IMR-90 (cell line): ENCODE measurements at regions not wholly inside any gene's neighbourhood (a gene's known extent, or its start where the extent isn't known, plus 50 kb on each side); places are given as distances from the start of the nearest gene placed in this dataset.
A peak's percentile ranks its signal among the peaks of the same experiment; 100 is the strongest.

ENCODE experiments used
- ATAC-seq: fragments of 200-7000 bp; cut with Tn5 transposase; 2 replicates; pipeline ENCODE4 v1.9.1; 2020; ENCODE audit warnings: low read depth, mild to moderate bottlenecking, moderate library complexity
- BruUV-seq: library from RNA; stranded (reverse); fragments of 400-500 nt; replicated peaks from 2 replicates; lab custom pipeline; 2021; lab: Mats Ljungman, UMichigan
- CTCF ChIA-PET: fragments of 300-600 bp; formaldehyde crosslinking; extraction: SDS; loops from one replicate; lab custom pipeline; 2021; ENCODE audit warnings: antibody characterized with exemption; lab: Yijun Ruan, JAX
- POLR2A ChIA-PET: fragments of 300-600 bp; sonication (Branson Sonifier 250); formaldehyde crosslinking; loops from one replicate; lab custom pipeline; 2022; ENCODE audit warnings: antibody characterized with exemption; ENCODE audit not compliant: unreplicated experiment; lab: Charles Lee
- DNase-seq: peaks from one replicate; pipeline ENCODE4 v3.0.0; 2013
- H2AFZ ChIP-seq: replicated peaks from 2 replicates; pipeline ENCODE3; 2013; ENCODE audit warnings: low read length, mild to moderate bottlenecking; ENCODE audit not compliant: poor library complexity
- H2AK5ac ChIP-seq: 2 replicates; pipeline ENCODE4 v1.6.1; 2013; ENCODE audit warnings: low read depth, low read length, inconsistent platforms
- H2AK9ac ChIP-seq: replicated peaks from 2 replicates; pipeline ENCODE3; 2013; ENCODE audit warnings: mild to moderate bottlenecking, low read depth, low read length, moderate library complexity; ENCODE audit not compliant: poor library complexity
- H2BK120ac ChIP-seq: 2 replicates; pipeline ENCODE4 v1.6.1; 2013; ENCODE audit warnings: low read depth, low read length, inconsistent platforms
- H2BK15ac ChIP-seq: 3 replicates; pipeline ENCODE4 v1.6.1; 2013; ENCODE audit warnings: low read depth, low read length, inconsistent platforms
- H2BK20ac ChIP-seq: 2 replicates; pipeline ENCODE4 v1.6.1; 2013; ENCODE audit warnings: low read depth, mild to moderate bottlenecking, inconsistent platforms, low read length, moderate library complexity
- H2BK5ac ChIP-seq: 2 replicates; pipeline ENCODE4 v1.6.1; 2013; ENCODE audit warnings: mild to moderate bottlenecking, low read depth, low read length, inconsistent platforms; ENCODE audit not compliant: poor library complexity, severe bottlenecking
- H3K14ac ChIP-seq: replicated peaks from 2 replicates; pipeline ENCODE4 v1.6.1; 2013; ENCODE audit warnings: low read depth, low read length, inconsistent platforms
- H3K18ac ChIP-seq: 2 replicates; pipeline ENCODE4 v1.6.1; 2013; ENCODE audit warnings: low read depth, low read length, control low read depth
- H3K23ac ChIP-seq: 2 replicates; pipeline ENCODE4 v1.6.1; 2013; ENCODE audit warnings: low read depth, low read length, inconsistent platforms
- H3K27ac ChIP-seq: 2 replicates; pipeline ENCODE4 v1.5.1; 2013; ENCODE audit warnings: mild to moderate bottlenecking, control low read depth, low read length; ENCODE audit not compliant: insufficient read depth
- H3K27me3 ChIP-seq: 2 replicates; pipeline ENCODE4 v1.6.1; 2013; ENCODE audit warnings: low read length; ENCODE audit not compliant: control insufficient read depth, insufficient read depth
- H3K36me3 ChIP-seq: 2 replicates; pipeline ENCODE4 v1.6.1; 2013; ENCODE audit warnings: low read length, mixed read lengths; ENCODE audit not compliant: control insufficient read depth, insufficient read depth
- H3K4ac ChIP-seq: 2 replicates; pipeline ENCODE4 v1.6.1; 2013; ENCODE audit warnings: low read depth, low read length, inconsistent platforms
- H3K4me1 ChIP-seq: 2 replicates; pipeline ENCODE4 v1.6.1; 2013; ENCODE audit warnings: low read length, mixed read lengths; ENCODE audit not compliant: control insufficient read depth, insufficient read depth
- H3K4me2 ChIP-seq: 2 replicates; pipeline ENCODE4 v1.6.1; 2013; ENCODE audit warnings: low read depth, mild to moderate bottlenecking, control low read depth, low read length, moderate library complexity
- H3K4me3 ChIP-seq: 2 replicates; pipeline ENCODE4 v1.5.1; 2013; ENCODE audit warnings: low read depth, mild to moderate bottlenecking, control low read depth, low read length, moderate library complexity; ENCODE audit not compliant: insufficient read depth
- H3K56ac ChIP-seq: 2 replicates; pipeline ENCODE4 v1.6.1; 2013; ENCODE audit warnings: low read length, inconsistent platforms; ENCODE audit not compliant: insufficient read depth; ENCODE audit errors: extremely low read depth
- H3K79me1 ChIP-seq, 2 experiments: 2 replicates each; pipeline ENCODE4 v1.6.1; 2013; ENCODE audit warnings: low read length in 2 of 2, inconsistent platforms in 1 of 2, low read depth in 1 of 2
- H3K9ac ChIP-seq: 2 replicates; pipeline ENCODE4 v1.6.1; 2013; ENCODE audit warnings: low read depth, low read length, control low read depth
- H3K9me1 ChIP-seq: 2 replicates; pipeline ENCODE4 v1.6.1; 2013; ENCODE audit warnings: low read length, inconsistent platforms; ENCODE audit not compliant: insufficient read depth
- H3K9me3 ChIP-seq: 2 replicates; pipeline ENCODE4 v1.6.1; 2013; ENCODE audit warnings: low read length; ENCODE audit not compliant: control insufficient read depth, insufficient read depth
- H4K20me1 ChIP-seq: 2 replicates; pipeline ENCODE4 v1.6.1; 2013; ENCODE audit warnings: low read length, inconsistent platforms; ENCODE audit not compliant: insufficient read depth
- H4K5ac ChIP-seq: 2 replicates; pipeline ENCODE4 v1.6.1; 2013; ENCODE audit warnings: mild to moderate bottlenecking, low read depth, low read length, control low read depth
- H4K8ac ChIP-seq, 2 experiments: 2 replicates each; pipeline ENCODE4 v1.6.1; 2013; ENCODE audit warnings: low read depth in 2 of 2, low read length in 2 of 2, control low read depth in 1 of 2, inconsistent platforms in 1 of 2
- H4K91ac ChIP-seq: 2 replicates; pipeline ENCODE4 v1.6.1; 2013; ENCODE audit warnings: low read depth, low read length, inconsistent platforms; ENCODE audit not compliant: insufficient read depth
- BHLHE40 ChIP-seq: fragments of 150-350 bp; IDR thresholded peaks from 2 replicates; pipeline ENCODE4 v1.6.1; 2016; ENCODE audit warnings: mild to moderate bottlenecking, low read depth, low read length
- CEBPB ChIP-seq: IDR thresholded peaks from 2 replicates; pipeline ENCODE4 v1.6.1; 2012; ENCODE audit warnings: low read depth, low read length, improper control_type of control experiment
- CHD1 ChIP-seq: IDR thresholded peaks from 2 replicates; pipeline ENCODE4 v1.6.1; 2012; ENCODE audit warnings: low read depth, low read length, improper control_type of control experiment
- FOS ChIP-seq: fragments of 150-350 bp; IDR thresholded peaks from 2 replicates; pipeline ENCODE4 v1.6.1; 2016; ENCODE audit warnings: low read depth, low read length
- MAFK ChIP-seq: IDR thresholded peaks from 2 replicates; pipeline ENCODE4 v1.6.1; 2012; ENCODE audit warnings: low read depth, low read length, improper control_type of control experiment
- MAZ ChIP-seq: IDR thresholded peaks from 2 replicates; pipeline ENCODE4 v1.6.1; 2012; ENCODE audit warnings: low read depth, mild to moderate bottlenecking, low read length, improper control_type of control experiment, moderate library complexity, borderline replicate concordance
- MXI1 ChIP-seq: IDR thresholded peaks from 2 replicates; pipeline ENCODE4 v1.6.1; 2012; ENCODE audit warnings: low read depth, mild to moderate bottlenecking, low read length, moderate library complexity, borderline replicate concordance
- NFE2L2 ChIP-seq: fragments of 150-350 bp; IDR thresholded peaks from 2 replicates; pipeline ENCODE4 v1.6.1; 2016; ENCODE audit warnings: low read depth, mild to moderate bottlenecking, low read length
- POLR2A ChIP-seq: IDR thresholded peaks from 2 replicates; pipeline ENCODE4 v1.6.1; 2012; ENCODE audit warnings: mild to moderate bottlenecking, low read depth, low read length
- RAD21 ChIP-seq: IDR thresholded peaks from 2 replicates; pipeline ENCODE4 v1.6.1; 2012; ENCODE audit warnings: low read length, improper control_type of control experiment
- RCOR1 ChIP-seq: IDR thresholded peaks from 2 replicates; pipeline ENCODE4 v1.6.1; 2012; ENCODE audit warnings: mild to moderate bottlenecking, low read length, improper control_type of control experiment; ENCODE audit not compliant: insufficient replicate concordance
- RFX5 ChIP-seq: IDR thresholded peaks from 2 replicates; pipeline ENCODE4 v1.8.0; 2012; ENCODE audit warnings: low read depth, mild to moderate bottlenecking, low read length, moderate library complexity
- SMC3 ChIP-seq: fragments of 150-350 bp; IDR thresholded peaks from 2 replicates; pipeline ENCODE4 v1.6.1; 2016; ENCODE audit warnings: low read depth, mild to moderate bottlenecking, antibody characterized with exemption, low read length, moderate library complexity
- WGBS, 2 experiments: methylation state at CpG; one replicate each; pipeline versions ENCODE4 v1.1.5 to v1.1.7; 2013; ENCODE audit warnings: missing lambda C conversion rate in 2 of 2; ENCODE audit not compliant: insufficient read length in 1 of 2; ENCODE audit errors: extremely low coverage in 2 of 2; 5-methylcytosine and 5-hydroxymethylcytosine counted together
- dilution Hi-C: fragments of 300-500 bp; cut with HindIII; formaldehyde crosslinking; loops from one replicate; pipeline ENCODE4 v1.14.3; 2018; ENCODE audit warnings: low sequenced_read_pairs; ENCODE audit not compliant: unreplicated experiment
- in situ Hi-C: fragments of 300-500 bp; cut with MboI; formaldehyde crosslinking; loops from 3 replicates; pipeline ENCODE4 v1.14.3; 2019; ENCODE audit warnings: low sequenced_read_pairs, inconsistent platforms, mixed read lengths
- intact Hi-C: fragments of 100-400 bp; cut with micrococcal nuclease; formaldehyde crosslinking; loops from 2 replicates; pipeline ENCODE4 v1.10.0; 2022
- TF ChIP-seq, protein P1 (sequence below): fragments of 150-350 bp; IDR thresholded peaks from 2 replicates; pipeline ENCODE4 v1.6.1; 2017; ENCODE audit warnings: mild to moderate bottlenecking, antibody characterized with exemption, low read length, low read depth
- TF ChIP-seq, protein P2 (sequence below): fragments of 150-350 bp; IDR thresholded peaks from 2 replicates; pipeline ENCODE4 v1.6.1; 2016; ENCODE audit warnings: low read depth, mild to moderate bottlenecking, low read length, moderate library complexity, borderline replicate concordance
- TF ChIP-seq, protein P3 (sequence below): conservative IDR thresholded peaks from 2 replicates; pipeline ENCODE4 v1.5.1; 2012; ENCODE audit warnings: mild to moderate bottlenecking, low read depth, low read length, improper control_type of control experiment

- Histone ChIP-seq H2AFZ (no peak overlapping the region), H3K4ac (no peak overlapping the region), H4K91ac (no peak overlapping the region), H2AK9ac (no peak overlapping the region), H2BK120ac (peak overlapping the region; percentile 14; the same call in 1 of the 2 replicates), H3K18ac (no peak overlapping the region; the same call in 1 of the 2 replicates), H3K4me2 (no peak overlapping the region), H4K5ac (no peak overlapping the region), H3K56ac (no peak overlapping the region), H3K4me3 (no peak overlapping the region), H2BK15ac (no peak overlapping the region; the same call in 2 of the 3 replicates), H3K9me3 (no peaks in the 10 kb centered on the region), H4K8ac (no peak overlapping the region), H3K27ac (no peak overlapping the region), H3K79me1 (no peaks in the 10 kb centered on the region), H3K23ac (no peak overlapping the region), H2BK5ac (no peak overlapping the region), H3K14ac (no peak overlapping the region; the same call in 1 of the 2 replicates), H3K4me1 (peaks cover 4% of the 10 kb centered on the region; the same call in 1 of the 2 replicates), H2AK5ac (no peak overlapping the region), H2BK20ac (no peak overlapping the region), H3K9ac (no peak overlapping the region), H4K20me1 (no peaks in the 10 kb centered on the region), H3K36me3 (no peaks in the 10 kb centered on the region), H3K9me1 (no peaks in the 10 kb centered on the region), H3K27me3 (no peaks in the 10 kb centered on the region)
- no peak for DNase-seq
- intact Hi-C loops (no loop called here), dilution Hi-C loops (no loop called here), in situ Hi-C loops (no loop called here)
- no CpG with 5 or more reads among the region's 1 CpG for WGBS, 2 experiments
- POLR2A ChIA-PET, result no interaction called here
- no peak for ATAC-seq
- TF ChIP-seq, protein P1, sequence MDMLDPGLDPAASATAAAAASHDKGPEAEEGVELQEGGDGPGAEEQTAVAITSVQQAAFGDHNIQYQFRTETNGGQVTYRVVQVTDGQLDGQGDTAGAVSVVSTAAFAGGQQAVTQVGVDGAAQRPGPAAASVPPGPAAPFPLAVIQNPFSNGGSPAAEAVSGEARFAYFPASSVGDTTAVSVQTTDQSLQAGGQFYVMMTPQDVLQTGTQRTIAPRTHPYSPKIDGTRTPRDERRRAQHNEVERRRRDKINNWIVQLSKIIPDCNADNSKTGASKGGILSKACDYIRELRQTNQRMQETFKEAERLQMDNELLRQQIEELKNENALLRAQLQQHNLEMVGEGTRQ, result no peak
- TF ChIP-seq RCOR1 (no peak), RAD21 (no peak), FOS (no peak), CHD1 (no peak), MAZ (no peak), SMC3 (no peak), POLR2A (no peak), NFE2L2 (no peak), BHLHE40 (no peak), RFX5 (no peak), MAFK (no peak), CEBPB (no peak), MXI1 (no peak)
- TF ChIP-seq, protein P2, sequence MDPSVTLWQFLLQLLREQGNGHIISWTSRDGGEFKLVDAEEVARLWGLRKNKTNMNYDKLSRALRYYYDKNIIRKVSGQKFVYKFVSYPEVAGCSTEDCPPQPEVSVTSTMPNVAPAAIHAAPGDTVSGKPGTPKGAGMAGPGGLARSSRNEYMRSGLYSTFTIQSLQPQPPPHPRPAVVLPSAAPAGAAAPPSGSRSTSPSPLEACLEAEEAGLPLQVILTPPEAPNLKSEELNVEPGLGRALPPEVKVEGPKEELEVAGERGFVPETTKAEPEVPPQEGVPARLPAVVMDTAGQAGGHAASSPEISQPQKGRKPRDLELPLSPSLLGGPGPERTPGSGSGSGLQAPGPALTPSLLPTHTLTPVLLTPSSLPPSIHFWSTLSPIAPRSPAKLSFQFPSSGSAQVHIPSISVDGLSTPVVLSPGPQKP, result no peak
- TF ChIP-seq, protein P3, sequence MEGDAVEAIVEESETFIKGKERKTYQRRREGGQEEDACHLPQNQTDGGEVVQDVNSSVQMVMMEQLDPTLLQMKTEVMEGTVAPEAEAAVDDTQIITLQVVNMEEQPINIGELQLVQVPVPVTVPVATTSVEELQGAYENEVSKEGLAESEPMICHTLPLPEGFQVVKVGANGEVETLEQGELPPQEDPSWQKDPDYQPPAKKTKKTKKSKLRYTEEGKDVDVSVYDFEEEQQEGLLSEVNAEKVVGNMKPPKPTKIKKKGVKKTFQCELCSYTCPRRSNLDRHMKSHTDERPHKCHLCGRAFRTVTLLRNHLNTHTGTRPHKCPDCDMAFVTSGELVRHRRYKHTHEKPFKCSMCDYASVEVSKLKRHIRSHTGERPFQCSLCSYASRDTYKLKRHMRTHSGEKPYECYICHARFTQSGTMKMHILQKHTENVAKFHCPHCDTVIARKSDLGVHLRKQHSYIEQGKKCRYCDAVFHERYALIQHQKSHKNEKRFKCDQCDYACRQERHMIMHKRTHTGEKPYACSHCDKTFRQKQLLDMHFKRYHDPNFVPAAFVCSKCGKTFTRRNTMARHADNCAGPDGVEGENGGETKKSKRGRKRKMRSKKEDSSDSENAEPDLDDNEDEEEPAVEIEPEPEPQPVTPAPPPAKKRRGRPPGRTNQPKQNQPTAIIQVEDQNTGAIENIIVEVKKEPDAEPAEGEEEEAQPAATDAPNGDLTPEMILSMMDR, result no peak
- BruUV-seq, result no TSS peak
- CTCF ChIA-PET, result no interaction called here
These were observed 527.9 kb upstream of the TBL1XR1 start for GRCh38 chr3:177725165-177725564.
